SK-N-SH (cell line): ENCODE measurements at regions not wholly inside any gene's neighbourhood (a gene's known extent, or its start where the extent isn't known, plus 50 kb on each side); places are given as distances from the start of the nearest gene placed in this dataset.

ENCODE experiments used
- CTCF ChIA-PET: fragments of 300-600, 350-600 bp; formaldehyde crosslinking; extraction: SDS; loops from one replicate; lab custom pipeline; 2021; lab: Yijun Ruan, JAX
- POLR2A ChIA-PET: fragments of 350-600 bp; sonication (Branson Sonifier 250); formaldehyde crosslinking; extraction: SDS; loops from one replicate; lab custom pipeline; 2020; ENCODE audit warnings: antibody characterized with exemption, inconsistent platforms; lab: Yijun Ruan, JAX
- DNase-seq: peaks from one replicate; pipeline ENCODE4 v3.0.0; 2012
- H2AFZ ChIP-seq: fragments of 200-600 bp; sonication (generic); 2 replicates; pipeline ENCODE4 v1.8.1; 2016; ENCODE audit warnings: antibody characterized with exemption, mild to moderate bottlenecking, low read depth
- H3F3A ChIP-seq: fragments of 200-600 bp; sonication (generic); replicated peaks from 2 replicates; pipeline ENCODE3; 2016; ENCODE audit warnings: antibody characterized with exemption, mild to moderate bottlenecking; ENCODE audit not compliant: insufficient read depth
- H3K27ac ChIP-seq, 2 experiments: fragments of 200-500 bp in 1 of 2; fragments of 200-600 bp in 1 of 2; sonication (Bioruptor generic) in 1 of 2; sonication (generic), shearing (Covaris generic) in 1 of 2; 2 replicates each; pipeline versions ENCODE4 v1.5.1 to v1.6.1; 2014 to 2016; ENCODE audit warnings: low read depth in 2 of 2, inconsistent platforms in 1 of 2, low read length in 1 of 2, mild to moderate bottlenecking in 1 of 2, mixed read lengths in 1 of 2
- H3K27me3 ChIP-seq: fragments of 200-600 bp; sonication (generic), shearing (Covaris generic); 2 replicates; pipeline ENCODE4 v1.6.1; 2016; ENCODE audit warnings: mixed run types; ENCODE audit not compliant: insufficient read depth
- H3K36me3 ChIP-seq, 2 experiments: fragments of 200-500 bp in 1 of 2; fragments of 200-600 bp in 1 of 2; sonication (Bioruptor generic) in 1 of 2; sonication (generic) in 1 of 2; replicated peaks in 1 of 2; 2 replicates each; pipeline versions ENCODE3 to v1.5.1; 2014 to 2016; ENCODE audit warnings: low read length in 1 of 2, mild to moderate bottlenecking in 1 of 2; ENCODE audit not compliant: insufficient read depth in 2 of 2, control insufficient read depth in 1 of 2
- H3K4me1 ChIP-seq, 2 experiments: fragments of 200-500 bp in 1 of 2; fragments of 200-600 bp in 1 of 2; sonication (Bioruptor generic) in 1 of 2; sonication (generic), shearing (Covaris generic) in 1 of 2; 2 replicates each; pipeline versions ENCODE4 v1.5.1 to v1.6.1; 2014 to 2016; ENCODE audit warnings: low read depth in 1 of 2, low read length in 1 of 2, mixed run types in 1 of 2; ENCODE audit not compliant: insufficient read depth in 2 of 2, control insufficient read depth in 1 of 2
- H3K4me2 ChIP-seq: fragments of 200-600 bp; sonication (generic), shearing (Covaris generic); 2 replicates; pipeline ENCODE4 v1.6.1; 2017; ENCODE audit warnings: mixed run types
- H3K4me3 ChIP-seq, 2 experiments: fragments of 200-500 bp in 1 of 2; fragments of 200-600 bp in 1 of 2; sonication (Bioruptor generic) in 1 of 2; sonication (generic), shearing (Covaris generic) in 1 of 2; 2 replicates each; pipeline versions ENCODE4 v1.5.1 to v1.8.1; 2014 to 2016; ENCODE audit warnings: low read depth in 2 of 2, inconsistent platforms in 1 of 2, low read length in 1 of 2, mild to moderate bottlenecking in 1 of 2, mixed read lengths in 1 of 2, moderate library complexity in 1 of 2
- H3K79me2 ChIP-seq: fragments of 200-600 bp; sonication (generic); 2 replicates; pipeline ENCODE4 v1.8.1; 2017; ENCODE audit warnings: mild to moderate bottlenecking; ENCODE audit not compliant: insufficient read depth
- H3K9ac ChIP-seq: fragments of 200-600 bp; sonication (generic); 2 replicates; pipeline ENCODE4 v1.6.1; 2017; ENCODE audit warnings: mixed run types
- H3K9me2 ChIP-seq: fragments of 200-600 bp; sonication (generic); 2 replicates; pipeline ENCODE4 v1.6.1; 2017; ENCODE audit warnings: mixed run types
- H3K9me3 ChIP-seq: fragments of 200-600 bp; sonication (generic); 2 replicates; pipeline ENCODE4 v1.6.1; 2017; ENCODE audit warnings: mixed run types, mild to moderate bottlenecking, moderate library complexity
- H4K20me1 ChIP-seq: fragments of 200-600 bp; sonication (generic); 2 replicates; pipeline ENCODE4 v1.6.1; 2017; ENCODE audit warnings: mild to moderate bottlenecking, mixed run types; ENCODE audit not compliant: insufficient read depth
- CTCF ChIP-seq: fragments of 200-600 bp; sonication (generic); IDR thresholded peaks from 2 replicates; pipeline ENCODE4 v1.6.1; 2017; ENCODE audit warnings: antibody characterized with exemption, mild to moderate bottlenecking, moderate library complexity
- EP300 ChIP-seq, 2 experiments: IDR thresholded peaks; 2 replicates each; pipeline versions ENCODE4 v1.4.0 to v1.6.1; 2012; ENCODE audit warnings: borderline replicate concordance in 1 of 2, low read depth in 1 of 2, low read length in 1 of 2
- EZH2phosphoT487 ChIP-seq: fragments of 200-600 bp; sonication (generic); IDR thresholded peaks from 2 replicates; pipeline ENCODE4 v1.6.1; 2017; ENCODE audit warnings: low read depth, mixed run types, mild to moderate bottlenecking, antibody characterized with exemption, moderate library complexity, borderline replicate concordance
- FOSL2 ChIP-seq: IDR thresholded peaks from 2 replicates; pipeline ENCODE4 v1.4.0; 2012; ENCODE audit warnings: low read depth, mild to moderate bottlenecking, moderate library complexity, borderline replicate concordance
- FOXJ3 ChIP-seq: sonication (generic); formaldehyde crosslinking; IDR thresholded peaks from 2 replicates; pipeline ENCODE4 v1.5.1; 2020; ENCODE audit warnings: mild to moderate bottlenecking, missing genetic modification reagents
- GABPA ChIP-seq: IDR thresholded peaks from 2 replicates; pipeline ENCODE4 v1.4.0; 2012; ENCODE audit warnings: low read depth, mild to moderate bottlenecking
- MEF2A ChIP-seq: IDR thresholded peaks from 2 replicates; pipeline ENCODE4 v1.4.0; 2012; ENCODE audit warnings: low read depth, borderline replicate concordance
- MXI1 ChIP-seq: IDR thresholded peaks from 2 replicates; pipeline ENCODE4 v1.6.1; 2012; ENCODE audit warnings: mild to moderate bottlenecking, low read depth, low read length, improper control_type of control experiment
- NRF1 ChIP-seq: IDR thresholded peaks from 2 replicates; pipeline ENCODE4 v1.6.1; 2012; ENCODE audit warnings: low read depth, mild to moderate bottlenecking, low read length
- RAD21 ChIP-seq: IDR thresholded peaks from 2 replicates; pipeline ENCODE4 v1.6.1; 2012; ENCODE audit warnings: mild to moderate bottlenecking, low read length
- RFX5 ChIP-seq: IDR thresholded peaks from 2 replicates; pipeline ENCODE4 v1.6.1; 2012; ENCODE audit warnings: mild to moderate bottlenecking, improper control_type of control experiment, low read length
- SMC3 ChIP-seq: IDR thresholded peaks from 2 replicates; pipeline ENCODE4 v1.6.1; 2012; ENCODE audit warnings: low read depth, low read length, improper control_type of control experiment
- TAF1 ChIP-seq: IDR thresholded peaks from 2 replicates; pipeline ENCODE4 v1.6.1; 2012; ENCODE audit warnings: low read depth, mild to moderate bottlenecking, low read length, moderate library complexity, borderline replicate concordance
- TCF12 ChIP-seq: IDR thresholded peaks from 2 replicates; pipeline ENCODE4 v1.4.0; 2012
- TEAD4 ChIP-seq: IDR thresholded peaks from 2 replicates; pipeline ENCODE4 v1.4.0; 2012; ENCODE audit warnings: mild to moderate bottlenecking, borderline replicate concordance; ENCODE audit not compliant: insufficient read depth
- YY1 ChIP-seq: IDR thresholded peaks from 2 replicates; pipeline ENCODE4 v1.4.0; 2012; ENCODE audit warnings: low read depth, mild to moderate bottlenecking
- WGBS: methylation state at CpG from one replicate; pipeline ENCODE4 v1.1.6; 2017; ENCODE audit warnings: low lambda C conversion rate; 5-methylcytosine and 5-hydroxymethylcytosine counted together
- TF ChIP-seq, protein P1 (sequence below): fragments of 150-350 bp; IDR thresholded peaks from 2 replicates; pipeline ENCODE4 v1.6.1; 2016; ENCODE audit warnings: mild to moderate bottlenecking, low read depth, low read length

GRCh38 chr7:118626739-118627138, 402.2 kb downstream of the ANKRD7 start (continued):
- no peak for TF ChIP-seq TEAD4

DNA sequence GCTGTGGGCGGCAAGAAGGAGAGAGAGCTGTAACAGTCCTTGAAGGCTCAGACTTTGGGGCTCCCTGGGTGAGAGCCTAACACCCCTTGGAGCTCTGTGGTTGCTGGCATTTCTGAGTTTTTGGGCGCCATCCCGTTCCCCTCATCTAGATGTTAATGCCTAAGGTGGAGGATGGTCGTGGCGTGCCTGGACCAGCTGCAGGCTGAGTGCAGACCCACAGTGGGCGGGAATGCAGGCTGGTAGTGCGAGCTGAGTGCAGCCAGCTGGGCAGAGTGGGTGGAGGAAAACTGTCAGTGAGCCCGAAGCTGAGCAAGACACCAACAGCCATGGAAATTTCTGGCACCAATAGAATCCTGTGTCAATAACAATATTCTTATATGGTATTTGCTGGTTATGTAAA, 403.0 kb downstream of the ANKRD7 start:
- Histone ChIP-seq H3K9me3 (no peaks in the 10 kb centered on the region; the same call in 1 of the 2 replicates), H3K4me2 (no peak overlapping the region), H3K9ac (no peak overlapping the region), H3K9me2 (no peaks in the 10 kb centered on the region), H3K4me3 (no peak overlapping the region), H3F3A (no peaks in the 10 kb centered on the region), H4K20me1 (no peaks in the 10 kb centered on the region), H3K4me1 (peaks cover 0 to 2% of the 10 kb centered on the region in 2 experiments; a peak in 1 of 4 replicates), H3K36me3 (no peaks in the 10 kb centered on the region), H2AFZ (no peak overlapping the region), H3K79me2 (no peaks in the 10 kb centered on the region), H3K27ac (no peak overlapping the region)
- DNase-seq: no peak
- CTCF ChIA-PET: interaction anchor here (1.9 kb wide), 1 partner anchor 10 kb away, joined by 5 read pairs; no protein-coding TSS in a partner anchor
- 37% methylated on average over 8 of the region's 8 CpGs for WGBS
- POLR2A ChIA-PET: no interaction called here
- TF ChIP-seq EP300 (IDR thresholded peaks at IDR 0.05; ENCODE audit: borderline replicate concordance in 1 of 2, low read depth in 1 of 2, low read length in 1 of 2) (no peak), FOSL2 (no peak), MXI1 (no peak), EZH2phosphoT487 (no peak), SMC3 (no peak), GABPA (no peak)
- TF ChIP-seq, all 33 proteins: peak for 0
- no peaks in the 10 kb centered on the region for H3K27me3 ChIP-seq

GRCh38 chr7:118629898-118630438, 405.5 kb downstream of the ANKRD7 start:
- H3K4me2 ChIP-seq: no peak overlapping the region
- no peak overlapping the region for H2AFZ ChIP-seq
- no peaks in the 10 kb centered on the region for H3K79me2 ChIP-seq
- H4K20me1 ChIP-seq: no peaks in the 10 kb centered on the region
- H3K9me3 ChIP-seq: no peaks in the 10 kb centered on the region; the same call in 1 of the 2 replicates
- no peak overlapping the region for H3K9ac ChIP-seq
- no peaks in the 10 kb centered on the region for H3K9me2 ChIP-seq
- ChIA-PET POLR2A (no interaction called here), CTCF (interaction anchor here (1.0 to 1.1 kb wide), 2 partner anchors 12 to 15 kb away, joined by 3 to 5 read pairs; no protein-coding TSS in a partner anchor)
- peaks cover 0 to 2% of the 10 kb centered on the region in 2 experiments; a peak in 1 of 4 replicates for H3K4me1 ChIP-seq
- H3K27ac ChIP-seq: no peak overlapping the region
- H3K4me3 ChIP-seq: no peak overlapping the region
- WGBS: 3% methylated on average over 2 of the region's 2 CpGs
- no peak for DNase-seq
- H3K27me3 ChIP-seq: no peaks in the 10 kb centered on the region
- no peaks in the 10 kb centered on the region for H3K36me3 ChIP-seq
- TF ChIP-seq FOXJ3 (CRISPR knock-in tag) (no peak), GABPA (no peak)
- TF ChIP-seq, all 33 proteins: peak for 0
- H3F3A ChIP-seq: no peaks in the 10 kb centered on the region

- Histone ChIP-seq H3K9me3 (no peaks in the 10 kb centered on the region), H3K27me3 (no peaks in the 10 kb centered on the region), H2AFZ (no peak overlapping the region), H3K4me2 (no peak overlapping the region), H3F3A (no peaks in the 10 kb centered on the region), H3K4me1 (peaks cover 0 to 8% of the 10 kb centered on the region in 2 experiments; a peak in 1 of 4 replicates), H3K9ac (no peak overlapping the region), H3K4me3 (no peak overlapping the region), H4K20me1 (no peaks in the 10 kb centered on the region), H3K36me3 (no peaks in the 10 kb centered on the region), H3K9me2 (no peaks in the 10 kb centered on the region), H3K27ac (no peak overlapping the region; a peak in 1 of 4 replicates), H3K79me2 (no peaks in the 10 kb centered on the region)
- no peak for DNase-seq
- ChIA-PET CTCF (interaction anchor here (1.0 to 1.8 kb wide), 2 partner anchors 12 to 534 kb away, joined by 3 to 5 read pairs; no protein-coding TSS in a partner anchor), POLR2A (no interaction called here)
- 4% methylated on average over 2 of the region's 2 CpGs for WGBS
- TF ChIP-seq RFX5 (no peak), SMC3 (no peak), RAD21 (no peak), CTCF (no peak), EZH2phosphoT487 (no peak), YY1 (no peak), NRF1 (no peak), MXI1 (no peak), TCF12 (no peak), MEF2A (no peak), TAF1 (no peak)
- TF ChIP-seq, protein P1, sequence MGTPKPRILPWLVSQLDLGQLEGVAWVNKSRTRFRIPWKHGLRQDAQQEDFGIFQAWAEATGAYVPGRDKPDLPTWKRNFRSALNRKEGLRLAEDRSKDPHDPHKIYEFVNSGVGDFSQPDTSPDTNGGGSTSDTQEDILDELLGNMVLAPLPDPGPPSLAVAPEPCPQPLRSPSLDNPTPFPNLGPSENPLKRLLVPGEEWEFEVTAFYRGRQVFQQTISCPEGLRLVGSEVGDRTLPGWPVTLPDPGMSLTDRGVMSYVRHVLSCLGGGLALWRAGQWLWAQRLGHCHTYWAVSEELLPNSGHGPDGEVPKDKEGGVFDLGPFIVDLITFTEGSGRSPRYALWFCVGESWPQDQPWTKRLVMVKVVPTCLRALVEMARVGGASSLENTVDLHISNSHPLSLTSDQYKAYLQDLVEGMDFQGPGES: no peak
These were observed 417.9 kb downstream of the ANKRD7 start for GRCh38 chr7:118642396-118642795.
